DND-41 (cell line): ENCODE measurements at regions not wholly inside any gene's neighbourhood (a gene's known extent, or its start where the extent isn't known, plus 50 kb on each side); places are given as distances from the start of the nearest gene placed in this dataset.

Experiments used
- ATAC-seq: fragments of 200-7000 bp; cut with Tn5 transposase; 3 replicates; pipeline ENCODE4 v1.9.1; 2021; ENCODE audit warnings: low read depth; ENCODE audit not compliant: insufficient read depth
- DNase-seq: peaks from one replicate; pipeline ENCODE4 v3.0.0-alpha.2; 2020
- H2AFZ ChIP-seq: 2 replicates; pipeline ENCODE4 v1.6.0; 2012; ENCODE audit warnings: low read depth, low read length
- H3K27ac ChIP-seq: 2 replicates; pipeline ENCODE4 v1.5.1; 2012; ENCODE audit warnings: low read length, inconsistent platforms
- H3K27me3 ChIP-seq: fragments of 200-600 bp; sonication (generic); 2 replicates; pipeline ENCODE4 v1.6.0; 2012; ENCODE audit warnings: low read length, mild to moderate bottlenecking, inconsistent platforms; ENCODE audit not compliant: insufficient read depth, poor library complexity
- H3K36me3 ChIP-seq: 2 replicates; pipeline ENCODE4 v1.5.1; 2012; ENCODE audit warnings: low read length, inconsistent platforms; ENCODE audit not compliant: insufficient read depth
- H3K4me1 ChIP-seq: 2 replicates; pipeline ENCODE4 v1.5.1; 2012; ENCODE audit warnings: mild to moderate bottlenecking, low read length; ENCODE audit not compliant: insufficient read depth
- H3K4me2 ChIP-seq: 2 replicates; pipeline ENCODE4 v1.6.0; 2012; ENCODE audit warnings: mild to moderate bottlenecking, moderate library complexity, low read length, inconsistent platforms; ENCODE audit not compliant: insufficient read depth
- H3K4me3 ChIP-seq, 2 experiments: fragments of 200-600 bp in 1 of 2; shearing (Covaris generic) in 1 of 2; 2 replicates each; pipeline ENCODE4 v1.5.1; 2012 to 2016; ENCODE audit warnings: inconsistent platforms in 2 of 2, low read length in 2 of 2, mild to moderate bottlenecking in 2 of 2, low read depth in 1 of 2, moderate library complexity in 1 of 2
- H3K79me2 ChIP-seq: 2 replicates; pipeline ENCODE4 v1.6.0; 2012; ENCODE audit warnings: low read length, inconsistent platforms; ENCODE audit not compliant: insufficient read depth
- H3K9ac ChIP-seq: 2 replicates; pipeline ENCODE4 v1.6.0; 2012; ENCODE audit warnings: low read depth, mild to moderate bottlenecking, inconsistent platforms, low read length, moderate library complexity
- H3K9me3 ChIP-seq: 2 replicates; pipeline ENCODE4 v1.5.1; 2012; ENCODE audit warnings: low read length, moderate library complexity, mild to moderate bottlenecking, inconsistent platforms; ENCODE audit not compliant: insufficient read depth, severe bottlenecking
- H4K20me1 ChIP-seq: 2 replicates; pipeline ENCODE4 v1.6.0; 2012; ENCODE audit warnings: low read length; ENCODE audit not compliant: insufficient read depth
- EZH2 ChIP-seq: IDR thresholded peaks from 3 replicates; pipeline ENCODE4 v1.6.1; 2012; ENCODE audit warnings: borderline replicate concordance, low read depth, mild to moderate bottlenecking, moderate library complexity, low read length, inconsistent platforms; ENCODE audit not compliant: severe bottlenecking
- TF ChIP-seq, protein P1 (sequence below): IDR thresholded peaks from 2 replicates; pipeline ENCODE4 v1.5.1; 2012; ENCODE audit warnings: borderline replicate concordance, low read length, moderate library complexity, mild to moderate bottlenecking; ENCODE audit not compliant: poor library complexity, severe bottlenecking; ENCODE audit errors: extremely low read depth

GRCh38 chr2:180905002-180905401 lies 75.4 kb upstream of the UBE2E3 start:
- Histone ChIP-seq H2AFZ (no peak overlapping the region), H3K4me2 (no peak overlapping the region), H3K4me3 (no peak overlapping the region), H3K36me3 (no peaks in the 10 kb centered on the region), H3K9ac (no peak overlapping the region), H4K20me1 (no peaks in the 10 kb centered on the region), H3K4me1 (no peaks in the 10 kb centered on the region), H3K9me3 (no peaks in the 10 kb centered on the region), H3K27ac (no peak overlapping the region), H3K27me3 (peaks cover 6% of the 10 kb centered on the region), H3K79me2 (no peaks in the 10 kb centered on the region)
- no peak for ATAC-seq
- DNase-seq: no peak
- TF ChIP-seq, protein P1, sequence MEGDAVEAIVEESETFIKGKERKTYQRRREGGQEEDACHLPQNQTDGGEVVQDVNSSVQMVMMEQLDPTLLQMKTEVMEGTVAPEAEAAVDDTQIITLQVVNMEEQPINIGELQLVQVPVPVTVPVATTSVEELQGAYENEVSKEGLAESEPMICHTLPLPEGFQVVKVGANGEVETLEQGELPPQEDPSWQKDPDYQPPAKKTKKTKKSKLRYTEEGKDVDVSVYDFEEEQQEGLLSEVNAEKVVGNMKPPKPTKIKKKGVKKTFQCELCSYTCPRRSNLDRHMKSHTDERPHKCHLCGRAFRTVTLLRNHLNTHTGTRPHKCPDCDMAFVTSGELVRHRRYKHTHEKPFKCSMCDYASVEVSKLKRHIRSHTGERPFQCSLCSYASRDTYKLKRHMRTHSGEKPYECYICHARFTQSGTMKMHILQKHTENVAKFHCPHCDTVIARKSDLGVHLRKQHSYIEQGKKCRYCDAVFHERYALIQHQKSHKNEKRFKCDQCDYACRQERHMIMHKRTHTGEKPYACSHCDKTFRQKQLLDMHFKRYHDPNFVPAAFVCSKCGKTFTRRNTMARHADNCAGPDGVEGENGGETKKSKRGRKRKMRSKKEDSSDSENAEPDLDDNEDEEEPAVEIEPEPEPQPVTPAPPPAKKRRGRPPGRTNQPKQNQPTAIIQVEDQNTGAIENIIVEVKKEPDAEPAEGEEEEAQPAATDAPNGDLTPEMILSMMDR: no peak
- no peak for TF ChIP-seq EZH2

- H4K20me1 ChIP-seq: no peaks in the 10 kb centered on the region
- TF ChIP-seq, protein P1: no peak
- TF ChIP-seq EZH2: no peak
Measured at GRCh38 chr2:180901331-180901730, 79.1 kb upstream of the UBE2E3 start.

DNA sequence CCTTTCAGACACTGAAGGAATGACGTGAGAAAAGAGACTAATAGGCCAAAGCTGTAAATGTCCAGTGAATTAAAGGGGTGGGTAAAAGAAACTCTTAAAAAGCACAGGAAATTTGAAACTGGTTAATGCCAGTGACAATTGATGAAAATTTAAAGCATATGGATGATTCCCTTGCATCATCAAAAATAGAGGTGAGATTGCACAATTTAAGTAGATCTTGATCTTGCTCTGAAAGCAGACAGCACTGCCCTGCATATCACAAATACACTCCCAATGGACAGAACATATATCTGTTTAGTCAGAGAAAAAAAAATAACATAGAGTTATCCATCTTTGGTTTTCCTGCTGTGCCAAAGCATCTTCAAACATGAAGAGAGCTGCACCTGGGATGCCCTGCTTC lies 86.7 kb upstream of the UBE2E3 start:
- TF ChIP-seq EZH2: no peak
- TF ChIP-seq, protein P1: no peak
- H3K27ac ChIP-seq: no peak overlapping the region

More at GRCh38 chr2:180901331-180901730, 79.1 kb upstream of the UBE2E3 start:
- no peak overlapping the region for H3K27ac ChIP-seq
- no peak overlapping the region for H3K4me2 ChIP-seq
- H3K36me3 ChIP-seq: no peaks in the 10 kb centered on the region
- H3K79me2 ChIP-seq: no peaks in the 10 kb centered on the region
- peaks cover 3% of the 10 kb centered on the region for H3K27me3 ChIP-seq
- no peak overlapping the region for H3K4me3 ChIP-seq
- no peaks in the 10 kb centered on the region for H3K9me3 ChIP-seq
- H3K4me1 ChIP-seq: no peaks in the 10 kb centered on the region
- H3K9ac ChIP-seq: no peak overlapping the region
- H2AFZ ChIP-seq: no peak overlapping the region
- DNase-seq (no peak), ATAC-seq (no peak)

GRCh38 chr2:180892091-180892490 lies 88.3 kb upstream of the UBE2E3 start:
- no peaks in the 10 kb centered on the region for H3K27me3 ChIP-seq
- H3K4me3 ChIP-seq: no peak overlapping the region
- no peaks in the 10 kb centered on the region for H3K79me2 ChIP-seq
- DNase-seq (no peak), ATAC-seq (no peak)
- no peaks in the 10 kb centered on the region for H3K9me3 ChIP-seq
- H3K4me2 ChIP-seq: no peak overlapping the region
- no peaks in the 10 kb centered on the region for H4K20me1 ChIP-seq
- no peak for TF ChIP-seq EZH2
- H3K9ac ChIP-seq: no peak overlapping the region
- H2AFZ ChIP-seq: no peak overlapping the region
- no peaks in the 10 kb centered on the region for H3K36me3 ChIP-seq
- no peak overlapping the region for H3K27ac ChIP-seq
- no peaks in the 10 kb centered on the region for H3K4me1 ChIP-seq

More for the DNA sequence above, 86.7 kb upstream of the UBE2E3 start:
- H3K36me3 ChIP-seq: no peaks in the 10 kb centered on the region
- no peak overlapping the region for H3K4me3 ChIP-seq
- H4K20me1 ChIP-seq: no peaks in the 10 kb centered on the region
- no peaks in the 10 kb centered on the region for H3K9me3 ChIP-seq
- no peak overlapping the region for H3K4me2 ChIP-seq
- no peak overlapping the region for H2AFZ ChIP-seq
- DNase-seq: no peak
- no peaks in the 10 kb centered on the region for H3K79me2 ChIP-seq
- H3K4me1 ChIP-seq: no peaks in the 10 kb centered on the region
- ATAC-seq: no peak
- no peak overlapping the region for H3K9ac ChIP-seq
- no peaks in the 10 kb centered on the region for H3K27me3 ChIP-seq
